Keratinocyte (primary cell): ENCODE measurements at regions not wholly inside any gene's neighbourhood (a gene's known extent, or its start where the extent isn't known, plus 50 kb on each side); places are given as distances from the start of the nearest gene placed in this dataset.

Source experiments
- DNase-seq: peaks from one replicate; pipeline ENCODE4 v3.0.0-alpha.2; 2011; ENCODE audit warnings: low read depth, missing footprints, low spot score
- FAIRE-seq: peaks from 2 replicates; lab custom pipeline; 2011; peaks lifted over from hg19 to GRCh38; lab: Jason Lieb, UNC
- H2AFZ ChIP-seq: 2 replicates; pipeline ENCODE4 v1.6.0; 2012; ENCODE audit warnings: low read length, control low read depth, inconsistent platforms; ENCODE audit not compliant: control insufficient read depth
- H3K27ac ChIP-seq: 2 replicates; pipeline ENCODE4 v1.5.1; 2011; ENCODE audit warnings: low read length; ENCODE audit not compliant: control insufficient read depth, insufficient read depth
- H3K27me3 ChIP-seq: 3 replicates; pipeline ENCODE4 v1.6.0; 2011; ENCODE audit warnings: low read length; ENCODE audit not compliant: control insufficient read depth, insufficient read depth; ENCODE audit errors: extremely low read depth
- H3K36me3 ChIP-seq, 2 experiments: 2 replicates in 1 of 2; 3 replicates in 1 of 2; pipeline ENCODE4 v1.5.1; 2011; ENCODE audit warnings: low read length in 2 of 2, mild to moderate bottlenecking in 1 of 2; ENCODE audit not compliant: control insufficient read depth in 2 of 2, insufficient read depth in 2 of 2; ENCODE audit errors: extremely low read depth in 1 of 2
- H3K4me1 ChIP-seq: 3 replicates; pipeline ENCODE4 v1.5.1; 2011; ENCODE audit warnings: low read length; ENCODE audit not compliant: control insufficient read depth, insufficient read depth; ENCODE audit errors: extremely low read depth
- H3K4me2 ChIP-seq: 3 replicates; pipeline ENCODE4 v1.6.0; 2011; ENCODE audit warnings: low read depth, low read length; ENCODE audit not compliant: control insufficient read depth, insufficient read depth; ENCODE audit errors: extremely low read depth
- H3K4me3 ChIP-seq, 3 experiments: fragments of 200-600 bp in 1 of 3; sonication (generic) in 1 of 3; 2 replicates in 2 of 3; 3 replicates in 1 of 3; pipeline ENCODE4 v1.5.1; 2011 to 2016; ENCODE audit warnings: low read length in 3 of 3, mild to moderate bottlenecking in 3 of 3, control low read depth in 2 of 3, inconsistent platforms in 1 of 3, low read depth in 1 of 3, mixed read lengths in 1 of 3, mixed run types in 1 of 3, moderate library complexity in 1 of 3; ENCODE audit not compliant: control insufficient read depth in 2 of 3, insufficient read depth in 2 of 3; ENCODE audit errors: extremely low read depth in 1 of 3
- H3K79me2 ChIP-seq: 2 replicates; pipeline ENCODE4 v1.6.0; 2012; ENCODE audit warnings: low read length; ENCODE audit not compliant: control insufficient read depth, insufficient read depth
- H3K9ac ChIP-seq: 3 replicates; pipeline ENCODE4 v1.6.0; 2011; ENCODE audit warnings: low read length; ENCODE audit not compliant: control insufficient read depth, insufficient read depth; ENCODE audit errors: extremely low read depth
- H3K9me1 ChIP-seq: 3 replicates; pipeline ENCODE4 v1.6.0; 2011; ENCODE audit warnings: low read length; ENCODE audit not compliant: control insufficient read depth, insufficient read depth; ENCODE audit errors: extremely low read depth
- H3K9me3 ChIP-seq: 2 replicates; pipeline ENCODE4 v1.5.1; 2012; ENCODE audit warnings: low read depth, low read length; ENCODE audit not compliant: control insufficient read depth
- H4K20me1 ChIP-seq: 3 replicates; pipeline ENCODE4 v1.6.0; 2011; ENCODE audit warnings: low read length; ENCODE audit not compliant: control insufficient read depth, insufficient read depth; ENCODE audit errors: extremely low read depth
- EZH2 ChIP-seq: IDR thresholded peaks from one replicate; pipeline ENCODE4 v1.6.1; 2012; ENCODE audit warnings: inconsistent platforms, mild to moderate bottlenecking, low read length, moderate library complexity
- dilution Hi-C: fragments of 300-500 bp; cut with MboI; formaldehyde crosslinking; loops from one replicate; pipeline ENCODE4 v1.7.0; 2020; ENCODE audit warnings: low sequenced_read_pairs; ENCODE audit not compliant: extremely low pct_ligation_motif_present
- TF ChIP-seq, protein P1 (sequence below), 3 experiments: IDR thresholded peaks in 1 of 3; conservative IDR thresholded peaks in 1 of 3; optimal IDR thresholded peaks in 1 of 3; 2 replicates in 2 of 3; 3 replicates in 1 of 3; pipeline versions ENCODE3 to v1.5.1; 2011; ENCODE audit warnings: low read length in 3 of 3, mild to moderate bottlenecking in 3 of 3, moderate library complexity in 2 of 3, control low read depth in 1 of 3, inconsistent platforms in 1 of 3; ENCODE audit not compliant: insufficient read depth in 2 of 3; ENCODE audit errors: extremely low read depth in 1 of 3

DNA sequence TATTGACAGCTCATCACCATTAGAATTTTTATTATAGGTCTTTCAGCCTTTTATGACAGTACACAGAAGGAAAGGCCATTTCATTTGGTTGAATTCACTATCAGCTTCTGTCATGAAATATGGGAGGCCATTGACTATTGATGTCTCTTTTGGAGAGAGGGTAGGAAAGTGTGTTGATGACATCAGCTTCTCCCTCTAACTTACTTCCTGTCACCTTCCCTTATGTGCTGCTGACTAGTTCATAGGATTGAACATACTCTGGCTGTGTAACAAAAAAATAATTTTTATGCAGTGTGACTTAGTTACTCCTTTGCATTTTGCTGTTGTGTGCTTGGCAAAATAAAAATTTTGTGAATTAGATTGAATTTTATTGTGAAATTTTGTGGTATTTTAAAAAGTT, 769.2 kb downstream of the METTL15 start:
- no peak overlapping the region for H3K4me2 ChIP-seq
- dilution Hi-C loops = no loop called here
- no peaks in the 10 kb centered on the region for H3K27me3 ChIP-seq
- H3K9me1 ChIP-seq = no peaks in the 10 kb centered on the region
- H3K4me1 ChIP-seq = no peaks in the 10 kb centered on the region
- no peak for DNase-seq
- TF ChIP-seq, protein P1, sequence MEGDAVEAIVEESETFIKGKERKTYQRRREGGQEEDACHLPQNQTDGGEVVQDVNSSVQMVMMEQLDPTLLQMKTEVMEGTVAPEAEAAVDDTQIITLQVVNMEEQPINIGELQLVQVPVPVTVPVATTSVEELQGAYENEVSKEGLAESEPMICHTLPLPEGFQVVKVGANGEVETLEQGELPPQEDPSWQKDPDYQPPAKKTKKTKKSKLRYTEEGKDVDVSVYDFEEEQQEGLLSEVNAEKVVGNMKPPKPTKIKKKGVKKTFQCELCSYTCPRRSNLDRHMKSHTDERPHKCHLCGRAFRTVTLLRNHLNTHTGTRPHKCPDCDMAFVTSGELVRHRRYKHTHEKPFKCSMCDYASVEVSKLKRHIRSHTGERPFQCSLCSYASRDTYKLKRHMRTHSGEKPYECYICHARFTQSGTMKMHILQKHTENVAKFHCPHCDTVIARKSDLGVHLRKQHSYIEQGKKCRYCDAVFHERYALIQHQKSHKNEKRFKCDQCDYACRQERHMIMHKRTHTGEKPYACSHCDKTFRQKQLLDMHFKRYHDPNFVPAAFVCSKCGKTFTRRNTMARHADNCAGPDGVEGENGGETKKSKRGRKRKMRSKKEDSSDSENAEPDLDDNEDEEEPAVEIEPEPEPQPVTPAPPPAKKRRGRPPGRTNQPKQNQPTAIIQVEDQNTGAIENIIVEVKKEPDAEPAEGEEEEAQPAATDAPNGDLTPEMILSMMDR (optimal IDR thresholded peaks at IDR 0.05 in 1 of 3, IDR thresholded peaks at IDR 0.05 in 1 of 3, conservative IDR thresholded peaks at IDR 0.05 in 1 of 3; ENCODE audit: extremely low read depth in 1 of 3, insufficient read depth in 2 of 3, low read length in 3 of 3) = no peak
- TF ChIP-seq EZH2 = no peak
- no peak overlapping the region for H3K9ac ChIP-seq
- H3K9me3 ChIP-seq = no peaks in the 10 kb centered on the region
- FAIRE-seq = no peak
- H3K27ac ChIP-seq = no peak overlapping the region
- no peaks in the 10 kb centered on the region for H3K36me3 ChIP-seq
- H3K4me3 ChIP-seq = no peak overlapping the region
- H4K20me1 ChIP-seq = no peaks in the 10 kb centered on the region
- H2AFZ ChIP-seq = no peak overlapping the region
- H3K79me2 ChIP-seq = no peaks in the 10 kb centered on the region

DNA sequence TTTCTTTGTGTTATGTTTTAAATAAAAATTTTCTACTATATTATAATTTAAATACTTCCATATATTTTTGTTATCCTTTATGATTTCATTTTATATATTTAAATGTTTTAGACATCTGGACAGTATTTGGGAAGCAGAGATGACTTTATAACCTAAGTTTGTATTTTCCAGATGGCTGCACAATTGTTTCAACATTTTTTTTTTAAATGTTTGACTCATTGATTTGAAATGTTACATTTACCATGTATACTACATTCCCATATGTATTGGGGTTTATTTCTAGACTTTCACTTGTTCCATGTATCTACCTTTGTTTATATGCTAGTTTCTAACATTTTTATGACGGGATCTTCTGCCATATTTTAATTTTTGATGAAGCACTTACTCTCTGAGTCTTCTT, 766.5 kb downstream of the METTL15 start:
- FAIRE-seq (no peak), DNase-seq (no peak)
- Histone ChIP-seq H3K27ac (no peak overlapping the region), H3K4me1 (no peaks in the 10 kb centered on the region), H3K4me2 (no peak overlapping the region), H3K79me2 (no peaks in the 10 kb centered on the region), H4K20me1 (no peaks in the 10 kb centered on the region), H3K4me3 (no peak overlapping the region), H3K9me1 (no peaks in the 10 kb centered on the region), H2AFZ (no peak overlapping the region), H3K9me3 (no peaks in the 10 kb centered on the region), H3K27me3 (no peaks in the 10 kb centered on the region), H3K36me3 (no peaks in the 10 kb centered on the region), H3K9ac (no peak overlapping the region)
- TF ChIP-seq EZH2 = no peak
- TF ChIP-seq, protein P1 (optimal IDR thresholded peaks at IDR 0.05 in 1 of 3, IDR thresholded peaks at IDR 0.05 in 1 of 3, conservative IDR thresholded peaks at IDR 0.05 in 1 of 3; ENCODE audit: extremely low read depth in 1 of 3, insufficient read depth in 2 of 3, low read length in 3 of 3) = no peak
- dilution Hi-C loops = no loop called here
